NB4 (cell line): ENCODE measurements at regions not wholly inside any gene's neighbourhood (a gene's known extent, or its start where the extent isn't known, plus 50 kb on each side); places are given as distances from the start of the nearest gene placed in this dataset.

Experiments used
- MYC ChIP-seq: IDR thresholded peaks from 2 replicates; pipeline ENCODE4 v1.6.1; 2011; ENCODE audit warnings: low read depth, low read length
- POLR2A ChIP-seq: IDR thresholded peaks from 2 replicates; pipeline ENCODE4 v1.6.1; 2011; ENCODE audit warnings: mild to moderate bottlenecking; ENCODE audit not compliant: insufficient read length; ENCODE audit errors: extremely low read depth
- TF ChIP-seq, protein P1 (sequence below): IDR thresholded peaks from one replicate; pipeline ENCODE4 v1.5.1; 2012; ENCODE audit warnings: low read depth, low read length
- TF ChIP-seq, protein P2 (sequence below): IDR thresholded peaks from 2 replicates; pipeline ENCODE4 v1.6.1; 2011; ENCODE audit warnings: low read depth, low read length

DNA sequence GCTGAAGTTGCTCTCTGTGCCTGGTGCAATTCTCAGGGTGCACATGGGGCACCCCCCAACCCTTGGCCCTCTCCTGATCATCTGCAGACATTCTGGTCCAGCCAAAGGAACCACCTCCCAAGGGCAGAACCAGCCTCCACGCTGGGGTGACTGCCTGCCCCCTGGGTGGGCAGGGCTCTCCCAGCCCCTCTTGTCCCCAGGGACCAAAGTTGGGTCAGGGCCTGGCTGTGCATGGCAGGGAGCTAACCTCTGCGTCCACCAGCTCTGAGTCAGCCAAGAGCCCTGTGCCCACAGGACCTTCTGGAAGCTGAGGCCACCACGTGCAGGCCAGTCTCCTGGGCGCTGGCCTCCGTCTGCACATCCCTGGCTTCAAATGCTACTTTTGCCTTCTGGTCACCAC lies 101.9 kb downstream of the SIK1 start:
- TF ChIP-seq, protein P1, sequence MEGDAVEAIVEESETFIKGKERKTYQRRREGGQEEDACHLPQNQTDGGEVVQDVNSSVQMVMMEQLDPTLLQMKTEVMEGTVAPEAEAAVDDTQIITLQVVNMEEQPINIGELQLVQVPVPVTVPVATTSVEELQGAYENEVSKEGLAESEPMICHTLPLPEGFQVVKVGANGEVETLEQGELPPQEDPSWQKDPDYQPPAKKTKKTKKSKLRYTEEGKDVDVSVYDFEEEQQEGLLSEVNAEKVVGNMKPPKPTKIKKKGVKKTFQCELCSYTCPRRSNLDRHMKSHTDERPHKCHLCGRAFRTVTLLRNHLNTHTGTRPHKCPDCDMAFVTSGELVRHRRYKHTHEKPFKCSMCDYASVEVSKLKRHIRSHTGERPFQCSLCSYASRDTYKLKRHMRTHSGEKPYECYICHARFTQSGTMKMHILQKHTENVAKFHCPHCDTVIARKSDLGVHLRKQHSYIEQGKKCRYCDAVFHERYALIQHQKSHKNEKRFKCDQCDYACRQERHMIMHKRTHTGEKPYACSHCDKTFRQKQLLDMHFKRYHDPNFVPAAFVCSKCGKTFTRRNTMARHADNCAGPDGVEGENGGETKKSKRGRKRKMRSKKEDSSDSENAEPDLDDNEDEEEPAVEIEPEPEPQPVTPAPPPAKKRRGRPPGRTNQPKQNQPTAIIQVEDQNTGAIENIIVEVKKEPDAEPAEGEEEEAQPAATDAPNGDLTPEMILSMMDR = no peak
- TF ChIP-seq POLR2A (no peak), MYC (no peak)
- TF ChIP-seq, protein P2, sequence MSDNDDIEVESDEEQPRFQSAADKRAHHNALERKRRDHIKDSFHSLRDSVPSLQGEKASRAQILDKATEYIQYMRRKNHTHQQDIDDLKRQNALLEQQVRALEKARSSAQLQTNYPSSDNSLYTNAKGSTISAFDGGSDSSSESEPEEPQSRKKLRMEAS = no peak
